GM12878 (cell line): ENCODE measurements at regions not wholly inside any gene's neighbourhood (a gene's known extent, or its start where the extent isn't known, plus 50 kb on each side); places are given as distances from the start of the nearest gene placed in this dataset.

Source experiments
- ATAC-seq: fragments of 200-7000 bp; cut with Tn5 transposase; 3 replicates; pipeline ENCODE4 v1.9.1; 2020; ENCODE audit warnings: mild to moderate bottlenecking, moderate library complexity
- BruUV-seq: library from RNA; stranded (reverse); fragments of 400-500 nt; replicated peaks from 2 replicates; lab custom pipeline; 2021; lab: Mats Ljungman, UMichigan
- CTCF ChIA-PET: fragments of 300-600 bp; sonication (Branson Sonifier 250); formaldehyde crosslinking; extraction: SDS; loops from one replicate; lab custom pipeline; 2021; ENCODE audit warnings: inconsistent platforms; lab: Yijun Ruan, JAX
- POLR2A ChIA-PET: fragments of 350-600 bp; formaldehyde crosslinking; extraction: SDS; loops from one replicate; lab custom pipeline; 2021; ENCODE audit warnings: inconsistent platforms; lab: Charles Lee
- RAD21 ChIA-PET: fragments of 300-600 bp; sonication (Branson Sonifier 250); formaldehyde crosslinking; loops from one replicate; lab custom pipeline; 2023; ENCODE audit warnings: antibody characterized with exemption; ENCODE audit not compliant: unreplicated experiment; lab: Charles Lee
- SMC1A ChIA-PET: fragments of 300-600 bp; sonication (Branson Sonifier 250); formaldehyde crosslinking; loops from one replicate; lab custom pipeline; 2023; ENCODE audit not compliant: unreplicated experiment, uncharacterized antibody; lab: Charles Lee
- DNase-seq: peaks from one replicate; pipeline ENCODE4 v3.0.0-alpha.2; 2011; ENCODE audit warnings: low read depth, low spot score
- FAIRE-seq: peaks from 3 replicates; lab custom pipeline; 2011; peaks lifted over from hg19 to GRCh38; lab: Jason Lieb, UNC
- H2AFZ ChIP-seq: 2 replicates; pipeline ENCODE4 v1.6.0; 2011; ENCODE audit warnings: low read depth, low read length, control low read depth; ENCODE audit not compliant: control insufficient read depth
- H3K27ac ChIP-seq: 2 replicates; pipeline ENCODE4 v1.5.1; 2011; ENCODE audit warnings: control low read depth; ENCODE audit not compliant: control insufficient read depth, insufficient read depth
- H3K27me3 ChIP-seq, 2 experiments: replicated peaks in 1 of 2; 2 replicates each; pipeline versions ENCODE4 v1.6.0 to v1.6.1; 2011; ENCODE audit warnings: low read length in 1 of 2; ENCODE audit not compliant: control insufficient read depth in 2 of 2, insufficient read depth in 2 of 2
- H3K36me3 ChIP-seq, 2 experiments: 2 replicates each; pipeline ENCODE4 v1.5.1; 2011; ENCODE audit warnings: low read length in 1 of 2; ENCODE audit not compliant: control insufficient read depth in 2 of 2, insufficient read depth in 2 of 2
- H3K4me1 ChIP-seq: 2 replicates; pipeline ENCODE4 v1.6.1; 2011; ENCODE audit warnings: mild to moderate bottlenecking, low read length, moderate library complexity, mixed read lengths; ENCODE audit not compliant: control insufficient read depth, insufficient read depth
- H3K4me2 ChIP-seq: 2 replicates; pipeline ENCODE4 v1.6.0; 2011; ENCODE audit warnings: control low read depth; ENCODE audit not compliant: control insufficient read depth, insufficient read depth
- H3K4me3 ChIP-seq: fragments of 200-600 bp; sonication (generic); 2 replicates; pipeline ENCODE4 v1.5.1; 2016
- H3K79me2 ChIP-seq: 2 replicates; pipeline ENCODE4 v1.6.0; 2011; ENCODE audit warnings: low read length; ENCODE audit not compliant: control insufficient read depth, insufficient read depth
- H3K9ac ChIP-seq: 2 replicates; pipeline ENCODE4 v1.8.0; 2011; ENCODE audit warnings: low read length, control low read depth, mixed read lengths; ENCODE audit not compliant: control insufficient read depth, insufficient read depth
- H3K9me3 ChIP-seq: replicated peaks from 3 replicates; pipeline ENCODE4 v1.5.1; 2011; ENCODE audit warnings: mild to moderate bottlenecking, low read length; ENCODE audit not compliant: control insufficient read depth, insufficient read depth
- H4K20me1 ChIP-seq: 2 replicates; pipeline ENCODE4 v1.6.0; 2011; ENCODE audit not compliant: control insufficient read depth, insufficient read depth
- GABPA ChIP-seq: IDR thresholded peaks from 2 replicates; pipeline ENCODE4 v1.6.1; 2014; ENCODE audit warnings: antibody characterized with exemption, low read depth, mild to moderate bottlenecking, inconsistent platforms
- IKZF2 ChIP-seq, 2 experiments: fragments of 450-650 bp; IDR thresholded peaks; 2 replicates each; pipeline ENCODE4 v1.6.1; 2017; ENCODE audit warnings: mild to moderate bottlenecking in 2 of 2, moderate library complexity in 2 of 2
- LARP7 ChIP-seq: fragments of 450-650 bp; IDR thresholded peaks from 2 replicates; pipeline ENCODE4 v1.6.1; 2017; ENCODE audit warnings: mild to moderate bottlenecking
- NBN ChIP-seq: fragments of 450-650 bp; IDR thresholded peaks from 2 replicates; pipeline ENCODE4 v1.6.1; 2016
- PAX5 ChIP-seq: IDR thresholded peaks from 2 replicates; pipeline ENCODE4 v1.6.1; 2011; ENCODE audit warnings: low read depth, low read length, borderline replicate concordance
- POLR2AphosphoS2 ChIP-seq: IDR thresholded peaks from 2 replicates; pipeline ENCODE4 v1.6.1; 2011; ENCODE audit warnings: low read depth, mild to moderate bottlenecking, low read length, improper control_type of control experiment, moderate library complexity
- RAD21 ChIP-seq: IDR thresholded peaks from 2 replicates; pipeline ENCODE4 v1.6.1; 2011; ENCODE audit warnings: mild to moderate bottlenecking, low read depth, low read length, moderate library complexity; ENCODE audit not compliant: insufficient read depth
- RELA ChIP-seq: fragments of 450-650 bp; IDR thresholded peaks from 2 replicates; pipeline ENCODE4 v1.8.0; 2014; ENCODE audit warnings: borderline replicate concordance; ENCODE audit not compliant: partially characterized antibody
- SMAD5 ChIP-seq: IDR thresholded peaks from 2 replicates; pipeline ENCODE4 v1.6.1; 2016; ENCODE audit warnings: antibody characterized with exemption, low read depth
- TAF1 ChIP-seq: IDR thresholded peaks from 2 replicates; pipeline ENCODE4 v1.6.1; 2011; ENCODE audit warnings: mild to moderate bottlenecking, low read depth, low read length, borderline replicate concordance
- WGBS: methylation state at CpG from one replicate; pipeline ENCODE4 v1.1.6; 2016; ENCODE audit warnings: low lambda C conversion rate; ENCODE audit not compliant: insufficient replicate concordance, insufficient coverage; ENCODE audit errors: missing lambda C conversion rate; 5-methylcytosine and 5-hydroxymethylcytosine counted together
- in situ Hi-C: fragments of 300-500 bp; cut with MboI; formaldehyde crosslinking; loops from 9 replicates; pipeline ENCODE4 v1.14.3; 2018; ENCODE audit warnings: mixed read lengths
- intact Hi-C: fragments of 100-400 bp; cut with micrococcal nuclease; formaldehyde crosslinking; loops from one replicate; pipeline ENCODE4 v1.14.2; 2022; ENCODE audit not compliant: unreplicated experiment

- FAIRE-seq (no peak), ATAC-seq (no peak), DNase-seq (no peak)
- Histone ChIP-seq H3K4me3 (no peak overlapping the region), H2AFZ (no peak overlapping the region), H3K36me3 (no peaks in the 10 kb centered on the region), H3K9me3 (peaks cover 1% of the 10 kb centered on the region; the same call in 1 of the 3 replicates), H3K4me1 (no peaks in the 10 kb centered on the region), H3K27ac (no peak overlapping the region), H3K79me2 (no peaks in the 10 kb centered on the region), H3K9ac (no peak overlapping the region), H3K4me2 (no peak overlapping the region), H4K20me1 (no peaks in the 10 kb centered on the region), H3K27me3 (no peaks in the 10 kb centered on the region; a peak in 1 of 4 replicates)
- POLR2A ChIA-PET: no interaction called here
- in situ Hi-C loops: no loop called here
- RAD21 ChIA-PET: interaction anchor here (0.6 kb wide), 1 partner anchor 840 kb away, joined by 3 read pairs; no protein-coding TSS in a partner anchor
- TF ChIP-seq GABPA (no peak), PAX5 (no peak), TAF1 (no peak), POLR2AphosphoS2 (no peak), RELA (no peak), RAD21 (no peak), SMAD5 (no peak), LARP7 (no peak), NBN (no peak), IKZF2 (IDR thresholded peaks at IDR 0.05) (no peak)
- 56% methylated on average over 9 of the region's 9 CpGs for WGBS
- intact Hi-C loops: no loop called here
- SMC1A ChIA-PET: interaction anchor here (0.8 kb wide), 1 partner anchor 28 kb away, joined by 3 read pairs; no protein-coding TSS in a partner anchor
- BruUV-seq: no TSS peak
- CTCF ChIA-PET: no interaction called here
These were observed 239.7 kb upstream of the KLF3 start for GRCh38 chr4:38424151-38424871.
